ENCODE measurements at regions not wholly inside any gene's neighbourhood (a gene's known extent, or its start where the extent isn't known, plus 50 kb on each side); places are given as distances from the start of the nearest gene placed in this dataset.

- H2AFZ ChIP-seq (ENCODE audit: low read depth, low read length, severe bottlenecking), result no peak overlapping the region
- H3K9ac ChIP-seq (ENCODE audit: low read length), result no peak overlapping the region
- no peaks in the 10 kb centered on the region for H3K9me2 ChIP-seq (replicated peaks; ENCODE audit: insufficient read depth, low read length)
- no peaks in the 10 kb centered on the region for H3K27me3 ChIP-seq (ENCODE audit: low read length)
- H3K27ac ChIP-seq (ENCODE audit: low read depth, low read length), result no peak overlapping the region
- H3K4me2 ChIP-seq (ENCODE audit: low read depth, low read length, poor library complexity, severe bottlenecking), result no peak overlapping the region
- H4K20me1 ChIP-seq (ENCODE audit: low read depth, low read length), result no peaks in the 10 kb centered on the region
- no peaks in the 10 kb centered on the region for H3F3A ChIP-seq (ENCODE audit: insufficient read depth)
- no peak overlapping the region for H3K4me3 ChIP-seq (ENCODE audit: insufficient read depth, low read length, poor library complexity, severe bottlenecking)
- TF ChIP-seq EZH2phosphoT487 (conservative IDR thresholded peaks at IDR 0.05; ENCODE audit: low read length), result no peak
- no peak for TF ChIP-seq CTCF (IDR thresholded peaks at IDR 0.05; ENCODE audit: insufficient read depth, low read length, poor library complexity, severe bottlenecking)
- H3K79me2 ChIP-seq (ENCODE audit: insufficient read depth, low read length), result no peaks in the 10 kb centered on the region
- H3K9me3 ChIP-seq (ENCODE audit: insufficient read depth, low read length), result no peaks in the 10 kb centered on the region
- H3K36me3 ChIP-seq (ENCODE audit: low read length), result no peaks in the 10 kb centered on the region
Observed at GRCh38 chr2:143954844-143955243, 565.1 kb downstream of the ZEB2 start.

GRCh38 chr2:143954186-143954585 lies 565.7 kb downstream of the ZEB2 start:
- H2AFZ ChIP-seq (ENCODE audit: low read depth, low read length, severe bottlenecking), result no peak overlapping the region
- H3K79me2 ChIP-seq (ENCODE audit: insufficient read depth, low read length), result no peaks in the 10 kb centered on the region
- H3K4me3 ChIP-seq (ENCODE audit: insufficient read depth, low read length, poor library complexity, severe bottlenecking), result no peak overlapping the region
- no peak overlapping the region for H3K4me2 ChIP-seq (ENCODE audit: low read depth, low read length, poor library complexity, severe bottlenecking)
- H3K9ac ChIP-seq (ENCODE audit: low read length), result no peak overlapping the region
- TF ChIP-seq EZH2phosphoT487 (conservative IDR thresholded peaks at IDR 0.05; ENCODE audit: low read length), result no peak
- no peak for TF ChIP-seq CTCF (IDR thresholded peaks at IDR 0.05; ENCODE audit: insufficient read depth, low read length, poor library complexity, severe bottlenecking)
- H3K27ac ChIP-seq (ENCODE audit: low read depth, low read length), result no peak overlapping the region
- no peaks in the 10 kb centered on the region for H3F3A ChIP-seq (ENCODE audit: insufficient read depth)
- no peaks in the 10 kb centered on the region for H3K27me3 ChIP-seq (ENCODE audit: low read length)
- H3K36me3 ChIP-seq (ENCODE audit: low read length), result no peaks in the 10 kb centered on the region
- no peaks in the 10 kb centered on the region for H3K9me2 ChIP-seq (replicated peaks; ENCODE audit: insufficient read depth, low read length)
- H3K9me3 ChIP-seq (ENCODE audit: insufficient read depth, low read length), result no peaks in the 10 kb centered on the region
- no peaks in the 10 kb centered on the region for H4K20me1 ChIP-seq (ENCODE audit: low read depth, low read length)

DNA sequence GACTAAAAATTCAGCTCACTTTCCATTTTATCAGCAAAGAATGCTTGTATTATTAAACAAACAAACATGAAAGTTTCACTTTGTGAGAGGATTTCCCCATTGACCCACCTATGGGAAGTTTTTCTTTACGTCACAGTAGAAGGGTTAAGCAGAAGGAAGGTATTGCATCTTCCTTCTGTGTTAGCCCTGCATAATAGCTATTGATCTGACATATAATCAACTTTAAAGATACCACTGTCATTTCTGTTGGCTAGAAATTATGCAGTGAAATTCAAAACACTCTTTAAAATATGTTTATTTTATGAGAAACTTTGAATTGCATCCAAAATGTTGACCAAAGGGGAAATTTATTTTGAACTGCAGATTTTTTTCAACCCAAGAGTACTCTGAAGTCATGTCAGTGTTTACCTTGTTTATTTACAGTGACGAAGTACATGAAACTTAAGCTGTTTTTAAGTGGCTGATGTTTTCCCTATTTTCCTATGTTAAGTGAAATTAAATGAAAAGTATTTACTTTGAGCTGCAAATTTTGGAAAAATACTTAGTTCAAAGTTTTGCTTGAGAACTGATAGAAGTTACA lies 566.4 kb downstream of the ZEB2 start:
- Histone ChIP-seq H3K4me3 (ENCODE audit: insufficient read depth, low read length, poor library complexity, severe bottlenecking) (no peak overlapping the region), H3K36me3 (ENCODE audit: low read length) (no peaks in the 10 kb centered on the region), H3K79me2 (ENCODE audit: insufficient read depth, low read length) (no peaks in the 10 kb centered on the region), H3K27ac (ENCODE audit: low read depth, low read length) (no peak overlapping the region), H3K9ac (ENCODE audit: low read length) (no peak overlapping the region), H3K27me3 (ENCODE audit: low read length) (no peaks in the 10 kb centered on the region), H3K4me2 (ENCODE audit: low read depth, low read length, poor library complexity, severe bottlenecking) (no peak overlapping the region), H4K20me1 (ENCODE audit: low read depth, low read length) (no peaks in the 10 kb centered on the region), H3K9me2 (replicated peaks; ENCODE audit: insufficient read depth, low read length) (no peaks in the 10 kb centered on the region), H2AFZ (ENCODE audit: low read depth, low read length, severe bottlenecking) (no peak overlapping the region), H3F3A (ENCODE audit: insufficient read depth) (no peaks in the 10 kb centered on the region), H3K9me3 (ENCODE audit: insufficient read depth, low read length) (no peaks in the 10 kb centered on the region)
- TF ChIP-seq EZH2phosphoT487 (conservative IDR thresholded peaks at IDR 0.05; ENCODE audit: low read length) (no peak), CTCF (IDR thresholded peaks at IDR 0.05; ENCODE audit: insufficient read depth, low read length, poor library complexity, severe bottlenecking) (no peak)

Measured in SU-DHL-6 (cell line).